Upper lobe of left lung (tissue), 4 donors: ENCODE measurements at regions not wholly inside any gene's neighbourhood (a gene's known extent, or its start where the extent isn't known, plus 50 kb on each side); places are given as distances from the start of the nearest gene placed in this dataset.

Experiments
- CTCF ChIP-seq, 6 experiments: fragments of 450-650 bp in 4 of 6; fragments of 200-600 bp in 2 of 6; sonication (generic) in 2 of 6; IDR thresholded peaks; one replicate each; pipeline ENCODE4 v1.5.1; 2016 to 2019; ENCODE audit warnings: antibody characterized with exemption in 6 of 6
- EP300 ChIP-seq, 4 donors: sonication (generic); formaldehyde crosslinking; IDR thresholded peaks; one replicate each; pipeline ENCODE4 v1.5.1; 2017; ENCODE audit warnings: antibody characterized with exemption in 4 of 4, control low read depth in 2 of 4
- POLR2A ChIP-seq, 4 donors: fragments of 450-650 bp; IDR thresholded peaks; one replicate each; pipeline ENCODE4 v1.5.1; 2016 to 2017; ENCODE audit warnings: antibody characterized with exemption in 4 of 4, mild to moderate bottlenecking in 2 of 4
- POLR2AphosphoS5 ChIP-seq, 2 donors: sonication (generic); formaldehyde crosslinking; IDR thresholded peaks; one replicate each; pipeline ENCODE4 v1.5.1; 2017; ENCODE audit warnings: antibody characterized with exemption in 2 of 2

- TF ChIP-seq CTCF (IDR thresholded peaks at IDR 0.05) (no peak), POLR2A (IDR thresholded peaks at IDR 0.05) (no peak), EP300 (IDR thresholded peaks at IDR 0.05) (no peak), POLR2AphosphoS5 (IDR thresholded peaks at IDR 0.05) (no peak)
These were observed 57.8 kb upstream of the LPAR1 start for GRCh38 chr9:111096051-111096450.
